ENCODE measurements at regions not wholly inside any gene's neighbourhood (a gene's known extent, or its start where the extent isn't known, plus 50 kb on each side); places are given as distances from the start of the nearest gene placed in this dataset.

GRCh38 chr4:188812644-188813043 lies 673.4 kb downstream of the TRIML1 start:
- BruUV-seq (replicated peaks) = no TSS peak
- no peak for TF ChIP-seq CTCF (IDR thresholded peaks at IDR 0.05; ENCODE audit: unreplicated experiment)
- no peaks in the 10 kb centered on the region for H3K36me3 Mint-ChIP-seq (ENCODE audit: insufficient read depth, unreplicated experiment)
- peaks cover 3% of the 10 kb centered on the region for H3K9me3 Mint-ChIP-seq (ENCODE audit: low read depth, unreplicated experiment)
- intact Hi-C loops (cut with micrococcal nuclease; ENCODE audit: unreplicated experiment) = no loop called here
- CTCF ChIA-PET = interaction anchor here (0.6 kb wide), 1 partner anchor 73 kb away, joined by 4 read pairs; no protein-coding TSS in a partner anchor
- no peaks in the 10 kb centered on the region for H3K4me1 Mint-ChIP-seq (ENCODE audit: low read depth, unreplicated experiment)
- no peaks in the 10 kb centered on the region for H3K27me3 Mint-ChIP-seq (ENCODE audit: unreplicated experiment)
- DNase-seq = no peak
- no peak overlapping the region for H3K27ac Mint-ChIP-seq (ENCODE audit: unreplicated experiment)
- no peak overlapping the region for H3K4me3 Mint-ChIP-seq (ENCODE audit: low read depth, unreplicated experiment)

- no TSS peak for BruUV-seq (replicated peaks)
- intact Hi-C loops (cut with micrococcal nuclease; ENCODE audit: unreplicated experiment) = no loop called here
- Mint-ChIP-seq H3K27ac (ENCODE audit: unreplicated experiment) (no peak overlapping the region), H3K4me3 (ENCODE audit: low read depth, unreplicated experiment) (no peak overlapping the region), H3K36me3 (ENCODE audit: insufficient read depth, unreplicated experiment) (no peaks in the 10 kb centered on the region), H3K9me3 (ENCODE audit: low read depth, unreplicated experiment) (peaks cover 3% of the 10 kb centered on the region), H3K4me1 (ENCODE audit: low read depth, unreplicated experiment) (no peaks in the 10 kb centered on the region), H3K27me3 (ENCODE audit: unreplicated experiment) (no peaks in the 10 kb centered on the region)
- CTCF ChIA-PET = no interaction called here
- no peak for DNase-seq
- TF ChIP-seq CTCF (IDR thresholded peaks at IDR 0.05; ENCODE audit: unreplicated experiment) = no peak
Measured at GRCh38 chr4:188818300-188818699, 679.1 kb downstream of the TRIML1 start.

GRCh38 chr4:188819233-188819632 lies 680.0 kb downstream of the TRIML1 start:
- intact Hi-C loops (cut with micrococcal nuclease; ENCODE audit: unreplicated experiment) = no loop called here
- no peak for TF ChIP-seq CTCF (IDR thresholded peaks at IDR 0.05; ENCODE audit: unreplicated experiment)
- no peak overlapping the region for H3K4me3 Mint-ChIP-seq (ENCODE audit: low read depth, unreplicated experiment)
- H3K9me3 Mint-ChIP-seq (ENCODE audit: low read depth, unreplicated experiment) = no peaks in the 10 kb centered on the region
- CTCF ChIA-PET = no interaction called here
- no peak for DNase-seq
- BruUV-seq (replicated peaks) = no TSS peak
- no peaks in the 10 kb centered on the region for H3K36me3 Mint-ChIP-seq (ENCODE audit: insufficient read depth, unreplicated experiment)
- no peaks in the 10 kb centered on the region for H3K27me3 Mint-ChIP-seq (ENCODE audit: unreplicated experiment)
- H3K4me1 Mint-ChIP-seq (ENCODE audit: low read depth, unreplicated experiment) = no peaks in the 10 kb centered on the region
- H3K27ac Mint-ChIP-seq (ENCODE audit: unreplicated experiment) = no peak overlapping the region

- Mint-ChIP-seq H3K36me3 (ENCODE audit: insufficient read depth, unreplicated experiment) (no peaks in the 10 kb centered on the region), H3K4me1 (ENCODE audit: low read depth, unreplicated experiment) (no peaks in the 10 kb centered on the region), H3K9me3 (ENCODE audit: low read depth, unreplicated experiment) (no peaks in the 10 kb centered on the region), H3K27ac (ENCODE audit: unreplicated experiment) (no peak overlapping the region), H3K27me3 (ENCODE audit: unreplicated experiment) (no peaks in the 10 kb centered on the region), H3K4me3 (ENCODE audit: low read depth, unreplicated experiment) (no peak overlapping the region)
- DNase-seq = no peak
- intact Hi-C loops (cut with micrococcal nuclease; ENCODE audit: unreplicated experiment) = loop anchor here (10.0 kb wide), 1 partner anchor 303 kb away; no protein-coding TSS in a partner anchor
- no peak for TF ChIP-seq CTCF (IDR thresholded peaks at IDR 0.05; ENCODE audit: unreplicated experiment)
- CTCF ChIA-PET = no interaction called here
- BruUV-seq (replicated peaks) = no TSS peak
Measured at GRCh38 chr4:188821500-188821899, 682.3 kb downstream of the TRIML1 start.
